K562 (cell line): ENCODE measurements at regions not wholly inside any gene's neighbourhood (a gene's known extent, or its start where the extent isn't known, plus 50 kb on each side); places are given as distances from the start of the nearest gene placed in this dataset.

Experiments used
- ATAC-seq: fragments of 200-7000 bp; cut with Tn5 transposase; 3 replicates; pipeline ENCODE4 v1.9.1; 2020; ENCODE audit warnings: moderate library complexity
- BruUV-seq: library from RNA; stranded (reverse); fragments of 400-500 nt; replicated peaks from 2 replicates; lab custom pipeline; 2021; lab: Mats Ljungman, UMichigan
- CTCF ChIA-PET: fragments of 300-600 bp; formaldehyde crosslinking; extraction: SDS; loops from one replicate; lab custom pipeline; 2021; ENCODE audit warnings: low intra/inter-chr PET ratio; lab: Yijun Ruan, JAX
- POLR2A ChIA-PET: fragments of 300-600, 350-650 bp; sonication (Branson Sonifier 250); formaldehyde crosslinking; extraction: SDS; loops from one replicate; lab custom pipeline; 2021; ENCODE audit warnings: antibody characterized with exemption, inconsistent platforms; lab: Yijun Ruan, JAX
- DNase-seq, 4 experiments: peaks; one replicate each; pipeline versions ENCODE4 v3.0.0 to v3.0.0-alpha.2; 2011 to 2018; ENCODE audit warnings: low spot score in 3 of 4, mixed read lengths in 3 of 4; ENCODE audit errors: extremely low read depth in 1 of 4
- FAIRE-seq: peaks from 2 replicates; lab custom pipeline; 2011; peaks lifted over from hg19 to GRCh38; lab: Jason Lieb, UNC
- H2AFZ ChIP-seq: 2 replicates; pipeline ENCODE4 v1.6.0; 2011; ENCODE audit warnings: low read depth, low read length, control low read depth, inconsistent platforms
- H3K27ac ChIP-seq: fragments of 200-600 bp; 3 replicates; pipeline ENCODE4 v1.8.0; 2011; ENCODE audit warnings: low read depth, mild to moderate bottlenecking, control low read depth, inconsistent platforms, low read length, moderate library complexity, mixed read lengths; ENCODE audit errors: extremely low read depth
- H3K27me3 ChIP-seq, 2 experiments: fragments of 300-600 bp in 1 of 2; 2 replicates in 1 of 2; 3 replicates in 1 of 2; pipeline versions ENCODE4 v1.6.0 to v1.8.0; 2011; ENCODE audit warnings: inconsistent platforms in 2 of 2, low read length in 2 of 2, mild to moderate bottlenecking in 1 of 2, mixed read lengths in 1 of 2, moderate library complexity in 1 of 2; ENCODE audit not compliant: control insufficient read depth in 2 of 2, insufficient read depth in 2 of 2
- H3K36me3 ChIP-seq: fragments of 300-600 bp; 3 replicates; pipeline ENCODE4 v1.8.0; 2011; ENCODE audit warnings: mild to moderate bottlenecking, low read length, inconsistent platforms; ENCODE audit not compliant: control insufficient read depth, insufficient read depth
- H3K4me1 ChIP-seq, 2 experiments: fragments of 200-600 bp in 1 of 2; replicated peaks in 1 of 2; 2 replicates in 1 of 2; 3 replicates in 1 of 2; pipeline versions ENCODE4 v1.5.1 to v1.8.0; 2011; ENCODE audit warnings: inconsistent platforms in 2 of 2, low read length in 2 of 2, mild to moderate bottlenecking in 1 of 2, mixed read lengths in 1 of 2, moderate library complexity in 1 of 2; ENCODE audit not compliant: control insufficient read depth in 2 of 2, insufficient read depth in 2 of 2
- H3K4me2 ChIP-seq: 2 replicates; pipeline ENCODE4 v1.6.1; 2011; ENCODE audit warnings: low read length, control low read depth, inconsistent platforms, mixed read lengths; ENCODE audit not compliant: insufficient read depth
- H3K4me3 ChIP-seq: fragments of 200-600 bp; sonication (generic), shearing (Covaris generic); 2 replicates; pipeline ENCODE4 v1.5.1; 2016; ENCODE audit warnings: control low read depth, inconsistent platforms
- H3K79me2 ChIP-seq: fragments of 200-600 bp; 3 replicates; pipeline ENCODE4 v1.8.0; 2011; ENCODE audit warnings: low read length, inconsistent platforms; ENCODE audit not compliant: control insufficient read depth, insufficient read depth
- H3K9ac ChIP-seq, 2 experiments: 2 replicates each; pipeline versions ENCODE4 v1.6.0 to v1.6.1; 2011; ENCODE audit warnings: low read depth in 2 of 2, low read length in 2 of 2, control low read depth in 1 of 2, inconsistent platforms in 1 of 2, mild to moderate bottlenecking in 1 of 2, mixed read lengths in 1 of 2; ENCODE audit not compliant: insufficient read depth in 1 of 2
- H3K9me1 ChIP-seq: one replicate; pipeline ENCODE4 v1.6.0; 2011; ENCODE audit warnings: inconsistent platforms, mild to moderate bottlenecking, low read length, moderate library complexity; ENCODE audit not compliant: control insufficient read depth, insufficient read depth
- H3K9me3 ChIP-seq: replicated peaks from 2 replicates; pipeline ENCODE4 v1.5.1; 2011; ENCODE audit warnings: low read depth, low read length, inconsistent platforms; ENCODE audit not compliant: control insufficient read depth, insufficient read depth
- H4K20me1 ChIP-seq: replicated peaks from 2 replicates; pipeline ENCODE4 v1.6.1; 2011; ENCODE audit warnings: low read length, inconsistent platforms, mixed read lengths; ENCODE audit not compliant: control insufficient read depth, insufficient read depth
- AFF4 ChIP-seq: sonication (generic); formaldehyde crosslinking; IDR thresholded peaks from 2 replicates; pipeline ENCODE4 v1.8.0; 2023; ENCODE audit warnings: mild to moderate bottlenecking, missing genetic modification reagents
- FOXJ2 ChIP-seq: fragments of 200-800 bp; sonication (Bioruptor generic); IDR thresholded peaks from 2 replicates; pipeline ENCODE4 v1.6.1; 2016; ENCODE audit warnings: missing genetic modification characterization, missing compliant biosample characterization
- GATA2 ChIP-seq: sonication (generic); formaldehyde crosslinking; IDR thresholded peaks from 2 replicates; pipeline ENCODE4 v1.4.0; 2020; ENCODE audit warnings: mild to moderate bottlenecking, missing genetic modification reagents
- KHSRP ChIP-seq: fragments of 450-650 bp; IDR thresholded peaks from 2 replicates; pipeline ENCODE4 v1.6.1; 2017
- NFYB ChIP-seq: IDR thresholded peaks from 2 replicates; pipeline ENCODE4 v1.6.1; 2011; ENCODE audit warnings: mild to moderate bottlenecking, moderate library complexity; ENCODE audit not compliant: insufficient read length; ENCODE audit errors: extremely low read depth
- SETDB1 ChIP-seq: IDR thresholded peaks from one replicate; pipeline ENCODE4 v1.6.1; 2012; ENCODE audit warnings: low read length, control low read depth, inconsistent platforms
- THAP7 ChIP-seq: fragments of 250-450 bp; sonication (Bioruptor Pico); IDR thresholded peaks from 2 replicates; pipeline ENCODE4 v1.5.0; 2021
- ZNF79 ChIP-seq: fragments of 250-450 bp; sonication (Bioruptor Pico); IDR thresholded peaks from 2 replicates; pipeline ENCODE4 v1.4.0; 2020; ENCODE audit warnings: low read depth, mild to moderate bottlenecking, moderate library complexity
- WGBS: fragments of 100-300 bp; shearing (Covaris generic); methylation state at CpG from one replicate; pipeline ENCODE4 v1.1.6; 2016; ENCODE audit warnings: low coverage, mixed read lengths; ENCODE audit not compliant: insufficient coverage; ENCODE audit errors: missing lambda C conversion rate; 5-methylcytosine and 5-hydroxymethylcytosine counted together
- in situ Hi-C: fragments of 300-500 bp; cut with MboI; formaldehyde crosslinking; loops from 4 replicates; pipeline ENCODE4 v1.15.0; 2018; ENCODE audit warnings: inconsistent platforms, mixed read lengths
- intact Hi-C: fragments of 100-400 bp; cut with micrococcal nuclease; formaldehyde crosslinking; loops from 2 replicates; pipeline ENCODE4 v1.14.2; 2022
- TF ChIP-seq, protein P1 (sequence below): fragments of 450-650 bp; formaldehyde crosslinking; IDR thresholded peaks from 2 replicates; pipeline ENCODE4 v1.4.0; 2020; ENCODE audit warnings: mild to moderate bottlenecking, mixed read lengths
- TF ChIP-seq, protein P2 (sequence below): sonication (generic); formaldehyde crosslinking; IDR thresholded peaks from 2 replicates; pipeline ENCODE4 v1.8.1; 2023; ENCODE audit warnings: missing genetic modification reagents, mild to moderate bottlenecking, borderline replicate concordance

GRCh38 chr7:110432061-110432553 lies 658.8 kb upstream of the LRRN3 start:
- ChIA-PET POLR2A (no interaction called here), CTCF (no interaction called here)
- 2% methylated on average over 8 of the region's 8 CpGs for WGBS
- in situ Hi-C loops: no loop called here
- Histone ChIP-seq H3K9me3 (no peaks in the 10 kb centered on the region), H4K20me1 (no peaks in the 10 kb centered on the region), H3K27ac (no peak overlapping the region), H2AFZ (no peak overlapping the region), H3K79me2 (no peaks in the 10 kb centered on the region), H3K36me3 (no peaks in the 10 kb centered on the region), H3K4me1 (no peaks in the 10 kb centered on the region), H3K9me1 (no peaks in the 10 kb centered on the region), H3K27me3 (no peaks in the 10 kb centered on the region), H3K4me3 (no peak overlapping the region), H3K4me2 (no peak overlapping the region), H3K9ac (no peak overlapping the region)
- FAIRE-seq: no peak
- intact Hi-C loops: no loop called here
- ATAC-seq: no peak
- DNase-seq: no peak
- no TSS peak for BruUV-seq
- TF ChIP-seq KHSRP: no peak
- no peak for TF ChIP-seq NFYB
- TF ChIP-seq AFF4: no peak
- TF ChIP-seq SETDB1: no peak
- TF ChIP-seq GATA2 (CRISPR knock-in tag): no peak
- TF ChIP-seq THAP7: no peak
- no peak for TF ChIP-seq FOXJ2 (tag)
- no peak for TF ChIP-seq ZNF79 (CRISPR knock-in tag)
- TF ChIP-seq, protein P1, sequence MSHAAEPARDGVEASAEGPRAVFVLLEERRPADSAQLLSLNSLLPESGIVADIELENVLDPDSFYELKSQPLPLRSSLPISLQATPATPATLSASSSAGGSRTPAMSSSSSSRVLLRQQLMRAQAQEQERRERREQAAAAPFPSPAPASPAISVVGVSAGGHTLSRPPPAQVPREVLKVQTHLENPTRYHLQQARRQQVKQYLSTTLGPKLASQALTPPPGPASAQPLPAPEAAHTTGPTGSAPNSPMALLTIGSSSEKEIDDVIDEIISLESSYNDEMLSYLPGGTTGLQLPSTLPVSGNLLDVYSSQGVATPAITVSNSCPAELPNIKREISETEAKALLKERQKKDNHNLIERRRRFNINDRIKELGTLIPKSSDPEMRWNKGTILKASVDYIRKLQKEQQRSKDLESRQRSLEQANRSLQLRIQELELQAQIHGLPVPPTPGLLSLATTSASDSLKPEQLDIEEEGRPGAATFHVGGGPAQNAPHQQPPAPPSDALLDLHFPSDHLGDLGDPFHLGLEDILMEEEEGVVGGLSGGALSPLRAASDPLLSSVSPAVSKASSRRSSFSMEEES: no peak
- TF ChIP-seq, protein P2, sequence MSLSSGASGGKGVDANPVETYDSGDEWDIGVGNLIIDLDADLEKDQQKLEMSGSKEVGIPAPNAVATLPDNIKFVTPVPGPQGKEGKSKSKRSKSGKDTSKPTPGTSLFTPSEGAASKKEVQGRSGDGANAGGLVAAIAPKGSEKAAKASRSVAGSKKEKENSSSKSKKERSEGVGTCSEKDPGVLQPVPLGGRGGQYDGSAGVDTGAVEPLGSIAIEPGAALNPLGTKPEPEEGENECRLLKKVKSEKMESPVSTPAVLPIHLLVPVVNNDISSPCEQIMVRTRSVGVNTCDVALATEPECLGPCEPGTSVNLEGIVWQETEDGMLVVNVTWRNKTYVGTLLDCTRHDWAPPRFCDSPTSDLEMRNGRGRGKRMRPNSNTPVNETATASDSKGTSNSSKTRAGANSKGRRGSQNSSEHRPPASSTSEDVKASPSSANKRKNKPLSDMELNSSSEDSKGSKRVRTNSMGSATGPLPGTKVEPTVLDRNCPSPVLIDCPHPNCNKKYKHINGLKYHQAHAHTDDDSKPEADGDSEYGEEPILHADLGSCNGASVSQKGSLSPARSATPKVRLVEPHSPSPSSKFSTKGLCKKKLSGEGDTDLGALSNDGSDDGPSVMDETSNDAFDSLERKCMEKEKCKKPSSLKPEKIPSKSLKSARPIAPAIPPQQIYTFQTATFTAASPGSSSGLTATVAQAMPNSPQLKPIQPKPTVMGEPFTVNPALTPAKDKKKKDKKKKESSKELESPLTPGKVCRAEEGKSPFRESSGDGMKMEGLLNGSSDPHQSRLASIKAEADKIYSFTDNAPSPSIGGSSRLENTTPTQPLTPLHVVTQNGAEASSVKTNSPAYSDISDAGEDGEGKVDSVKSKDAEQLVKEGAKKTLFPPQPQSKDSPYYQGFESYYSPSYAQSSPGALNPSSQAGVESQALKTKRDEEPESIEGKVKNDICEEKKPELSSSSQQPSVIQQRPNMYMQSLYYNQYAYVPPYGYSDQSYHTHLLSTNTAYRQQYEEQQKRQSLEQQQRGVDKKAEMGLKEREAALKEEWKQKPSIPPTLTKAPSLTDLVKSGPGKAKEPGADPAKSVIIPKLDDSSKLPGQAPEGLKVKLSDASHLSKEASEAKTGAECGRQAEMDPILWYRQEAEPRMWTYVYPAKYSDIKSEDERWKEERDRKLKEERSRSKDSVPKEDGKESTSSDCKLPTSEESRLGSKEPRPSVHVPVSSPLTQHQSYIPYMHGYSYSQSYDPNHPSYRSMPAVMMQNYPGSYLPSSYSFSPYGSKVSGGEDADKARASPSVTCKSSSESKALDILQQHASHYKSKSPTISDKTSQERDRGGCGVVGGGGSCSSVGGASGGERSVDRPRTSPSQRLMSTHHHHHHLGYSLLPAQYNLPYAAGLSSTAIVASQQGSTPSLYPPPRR (CRISPR knock-in tag): no peak
